ENCODE measurements at regions not wholly inside any gene's neighbourhood (a gene's known extent, or its start where the extent isn't known, plus 50 kb on each side); places are given as distances from the start of the nearest gene placed in this dataset.
"Not testable (repeated sequence)": the region's sequence is repeated elsewhere in the genome, so short reads cannot be mapped to it uniquely, and the experiment has no call there.

DNA sequence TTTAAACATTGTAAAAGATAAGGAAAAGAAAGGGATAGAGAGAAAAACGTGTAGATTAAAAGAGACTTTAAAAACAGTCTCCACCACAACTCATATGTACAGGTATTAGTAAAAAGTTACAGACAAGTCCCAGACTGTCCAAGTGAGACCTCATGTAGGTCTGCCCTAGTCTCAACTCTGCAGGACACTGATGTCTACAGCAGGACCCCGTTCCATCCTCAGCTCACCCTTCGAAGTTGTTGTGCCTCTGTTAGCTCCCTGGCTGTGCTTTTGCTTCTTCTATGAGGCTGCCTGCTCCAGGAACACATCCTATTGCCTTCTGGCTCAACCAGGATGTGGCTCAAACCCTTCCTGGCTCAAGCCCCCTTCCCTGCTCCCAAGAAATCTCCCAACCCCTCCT is 72.9 kb upstream of the FBXO28 start:
- no peak overlapping the region for H3K4me3 ChIP-seq (ENCODE audit: low read depth, low read length)
- no peak for TF ChIP-seq CTCF (IDR thresholded peaks at IDR 0.05; ENCODE audit: insufficient read depth, low read depth, low read length)
- no peak for DNase-seq (ENCODE audit: low read depth)

- not testable (repeated sequence) for DNase-seq (ENCODE audit: low read depth); H3K4me3 ChIP-seq (ENCODE audit: low read depth, low read length)
Observed at GRCh38 chr1:224040423-224040822, 73.5 kb upstream of the FBXO28 start.

DNA sequence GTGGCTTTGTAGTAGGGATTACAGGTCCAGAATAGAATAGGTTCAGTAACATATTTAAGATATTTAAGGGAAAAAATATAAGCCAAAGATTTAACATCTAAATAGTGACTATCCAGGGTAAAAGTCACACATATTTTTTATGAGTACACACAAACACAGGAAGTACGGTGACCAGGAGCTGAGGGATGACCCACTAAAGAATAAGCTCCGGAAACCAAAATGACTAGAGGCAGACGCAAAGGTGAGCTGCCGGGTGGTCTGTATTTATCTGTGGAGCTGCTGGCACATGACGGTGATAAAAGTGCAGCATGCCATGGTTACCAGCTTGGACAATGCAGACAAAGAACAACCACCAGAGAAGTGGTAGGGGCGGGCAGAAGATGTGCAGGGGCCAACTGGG is 73.9 kb upstream of the FBXO28 start:
- not testable (repeated sequence) for DNase-seq (ENCODE audit: low read depth); H3K4me3 ChIP-seq (ENCODE audit: low read depth, low read length)

DNA sequence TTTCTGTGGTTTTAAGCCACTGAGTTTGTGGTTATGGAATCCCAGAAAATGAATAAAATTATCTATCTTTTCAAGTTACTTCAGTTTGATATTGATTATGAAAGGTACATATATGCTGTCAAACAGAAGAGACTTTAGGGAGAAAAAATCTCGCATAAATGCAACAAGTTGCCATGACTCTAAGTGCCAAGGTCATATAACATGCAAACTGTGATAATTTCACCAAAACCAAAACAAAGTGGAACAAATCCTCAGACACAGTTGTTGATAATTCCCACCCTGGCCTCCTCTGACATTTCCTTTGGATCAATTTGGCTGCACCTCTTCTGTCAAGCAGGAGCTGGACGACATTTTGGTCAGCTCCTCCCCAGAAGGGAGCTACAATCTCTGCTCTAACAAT is 75.1 kb upstream of the FBXO28 start:
- DNase-seq (ENCODE audit: low read depth); H3K4me3 ChIP-seq (ENCODE audit: low read depth, low read length): not testable (repeated sequence)

DNA sequence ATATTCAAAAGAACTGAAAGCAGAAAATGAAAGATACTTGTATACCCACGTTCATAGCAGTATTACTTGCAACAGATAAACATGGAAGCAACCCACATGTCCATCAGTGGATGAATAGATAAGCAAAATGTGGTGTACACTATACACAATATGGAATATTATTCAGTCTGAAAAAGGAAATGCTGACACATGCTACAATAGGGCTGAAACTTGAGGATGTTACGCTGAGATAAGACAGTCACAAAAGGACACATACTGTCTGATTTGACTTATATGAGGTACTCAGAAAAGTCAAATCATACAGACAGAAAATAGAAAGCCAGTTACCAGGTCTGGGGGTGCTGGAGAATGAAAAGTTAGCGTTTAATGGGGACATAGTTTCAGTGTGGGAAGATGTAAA is 76.5 kb upstream of the FBXO28 start:
- not testable (repeated sequence) for H3K4me3 ChIP-seq (ENCODE audit: low read depth, low read length); DNase-seq (ENCODE audit: low read depth)

DNA sequence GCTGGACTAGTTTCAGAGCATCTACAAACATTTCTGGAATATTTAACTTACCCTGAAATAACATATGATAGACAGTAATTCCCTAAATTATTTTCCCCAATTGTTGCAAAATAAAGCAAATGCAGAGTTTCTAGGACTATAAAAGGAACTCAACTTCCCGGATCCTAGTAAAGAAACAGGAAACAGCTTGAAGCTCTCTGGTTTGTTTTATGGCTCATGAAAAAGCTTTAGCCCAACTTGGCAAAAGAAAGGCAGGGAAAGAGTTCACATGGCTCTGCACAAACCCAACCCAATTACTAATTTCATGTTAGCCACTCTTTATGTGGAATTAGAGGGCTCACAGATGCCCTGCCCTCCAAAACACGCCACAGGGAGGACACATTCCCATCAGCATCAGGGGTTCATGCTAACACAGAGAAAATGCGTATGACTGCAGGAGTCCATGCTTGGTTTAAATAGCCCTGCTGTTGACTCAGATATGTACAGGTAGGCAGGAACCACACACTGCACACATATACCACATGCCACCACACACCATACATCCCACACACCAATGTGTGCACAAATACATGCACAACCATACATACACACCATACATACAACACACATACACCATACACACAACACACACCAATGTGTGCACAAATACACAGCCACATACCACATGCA is 81.2 kb upstream of the FBXO28 start:
- not testable (repeated sequence) for H3K4me3 ChIP-seq (ENCODE audit: low read depth, low read length); DNase-seq (ENCODE audit: low read depth)

DNA sequence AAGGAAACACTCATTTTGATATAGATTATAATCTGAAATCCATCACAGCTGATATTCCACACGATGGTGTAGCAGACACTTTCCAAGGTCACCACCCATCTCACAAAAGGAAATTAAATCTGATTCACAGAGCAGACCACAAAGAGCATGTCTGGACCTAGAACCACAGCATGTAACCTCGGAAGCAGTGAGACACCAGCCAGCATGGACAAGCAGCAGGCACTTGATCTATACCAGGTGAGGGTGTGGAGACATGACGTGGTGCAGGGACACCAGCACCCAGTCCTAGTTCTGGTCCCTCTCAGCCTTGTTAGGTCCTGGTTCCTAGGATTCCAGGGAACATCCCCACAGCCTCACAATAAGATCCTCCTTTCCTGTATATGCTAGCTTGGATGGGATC is 81.9 kb upstream of the FBXO28 start:
- DNase-seq (ENCODE audit: low read depth); H3K4me3 ChIP-seq (ENCODE audit: low read depth, low read length): not testable (repeated sequence)

DNA sequence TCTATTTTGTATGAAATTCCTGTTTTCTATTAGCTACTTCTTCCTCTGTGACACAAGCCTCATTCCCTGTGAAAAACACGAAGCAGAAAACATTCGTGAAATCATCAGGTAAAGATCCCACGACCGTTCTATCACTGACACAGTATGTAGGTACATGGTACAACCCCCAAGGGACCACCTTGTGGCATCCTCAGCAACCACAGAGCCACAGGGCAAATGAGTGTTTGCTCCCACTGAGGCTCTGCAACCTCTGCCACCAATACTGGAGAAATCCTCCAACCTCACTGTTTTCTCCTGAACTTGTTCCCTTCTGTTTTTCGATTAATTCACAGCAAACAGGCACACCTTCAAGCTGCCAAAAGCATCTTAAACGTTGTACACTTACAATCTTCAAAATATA is 83.7 kb upstream of the FBXO28 start:
- H3K4me3 ChIP-seq (ENCODE audit: low read depth, low read length); DNase-seq (ENCODE audit: low read depth): not testable (repeated sequence)

DNA sequence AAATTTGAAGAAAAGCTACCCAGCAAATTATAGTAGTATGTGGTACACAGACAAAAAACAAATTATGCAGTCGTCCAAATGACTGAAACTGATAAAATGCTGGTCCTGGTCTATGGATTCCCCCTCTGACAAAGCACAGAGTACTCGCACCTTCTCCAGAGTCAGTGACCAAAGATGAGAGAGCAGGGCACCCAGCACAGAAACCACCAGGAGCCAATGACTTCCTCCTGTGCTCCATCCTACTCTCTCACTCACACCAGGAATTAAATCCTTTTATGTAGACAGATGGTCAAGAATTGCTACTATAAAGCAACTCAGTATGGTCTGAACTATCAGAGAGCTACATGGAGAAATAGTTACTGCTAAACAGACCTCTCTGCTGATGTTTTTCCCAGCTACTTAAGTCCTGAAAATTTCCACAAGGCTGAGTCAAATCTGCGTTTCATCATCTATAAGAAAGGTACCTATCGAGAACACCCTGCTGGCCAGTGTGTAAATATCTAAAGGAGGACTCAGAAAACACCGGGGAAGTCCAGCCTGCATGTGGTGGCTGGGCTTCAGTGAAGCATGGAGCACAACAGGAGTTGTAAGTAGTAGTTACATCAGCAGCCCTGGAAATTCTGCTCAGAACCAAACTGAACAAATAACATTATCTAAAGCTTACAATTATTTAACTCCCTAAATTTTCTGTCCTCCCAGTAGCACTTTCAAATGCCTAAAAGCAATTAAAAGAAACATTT is 84.5 kb upstream of the FBXO28 start:
- not testable (repeated sequence) for DNase-seq (ENCODE audit: low read depth); H3K4me3 ChIP-seq (ENCODE audit: low read depth, low read length)

- H3K4me3 ChIP-seq (ENCODE audit: low read depth, low read length); DNase-seq (ENCODE audit: low read depth): not testable (repeated sequence)
Observed at GRCh38 chr1:224028802-224029201, 85.1 kb upstream of the FBXO28 start.

DNA sequence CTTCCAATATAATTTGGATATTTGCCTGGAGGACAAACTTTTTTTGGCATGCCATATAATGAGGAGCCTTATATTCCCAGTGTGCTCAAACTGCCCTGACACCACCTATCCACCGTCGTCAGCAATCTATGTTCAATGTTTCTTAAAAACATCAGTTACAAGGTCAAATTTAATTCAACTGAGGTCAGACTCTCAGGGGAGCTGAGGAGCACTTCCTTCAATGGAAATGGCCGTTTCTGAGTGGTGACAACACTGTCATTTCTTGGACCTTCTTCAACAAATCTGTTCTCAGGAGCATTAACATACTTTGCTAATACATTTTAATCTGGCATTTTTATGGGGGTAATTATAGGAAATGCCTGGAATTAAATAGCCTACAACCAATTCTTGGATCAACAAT is 90.8 kb upstream of the FBXO28 start:
- not testable (repeated sequence) for DNase-seq (ENCODE audit: low read depth); H3K4me3 ChIP-seq (ENCODE audit: low read depth, low read length)

- not testable (repeated sequence) for DNase-seq (ENCODE audit: low read depth); H3K4me3 ChIP-seq (ENCODE audit: low read depth, low read length)
Observed at GRCh38 chr1:224022249-224022970, 91.5 kb upstream of the FBXO28 start.

GRCh38 chr1:224019866-224020265 is 94.0 kb upstream of the FBXO28 start:
- H3K4me3 ChIP-seq (ENCODE audit: low read depth, low read length); DNase-seq (ENCODE audit: low read depth): not testable (repeated sequence)

- H3K4me3 ChIP-seq (ENCODE audit: low read depth, low read length); DNase-seq (ENCODE audit: low read depth): not testable (repeated sequence)
Observed at GRCh38 chr1:224015782-224016181, 98.1 kb upstream of the FBXO28 start.
